Occipital lobe (tissue), 1 donor: ENCODE measurements at regions not wholly inside any gene's neighbourhood (a gene's known extent, or its start where the extent isn't known, plus 50 kb on each side); places are given as distances from the start of the nearest gene placed in this dataset.
"Not testable (repeated sequence)": the region's sequence is repeated elsewhere in the genome, so short reads cannot be mapped to it uniquely, and the experiment has no call there.

ENCODE experiments used
- DNase-seq: peaks from one replicate; lab custom pipeline; 2025; lab: John Stamatoyannopoulos, UW

DNA sequence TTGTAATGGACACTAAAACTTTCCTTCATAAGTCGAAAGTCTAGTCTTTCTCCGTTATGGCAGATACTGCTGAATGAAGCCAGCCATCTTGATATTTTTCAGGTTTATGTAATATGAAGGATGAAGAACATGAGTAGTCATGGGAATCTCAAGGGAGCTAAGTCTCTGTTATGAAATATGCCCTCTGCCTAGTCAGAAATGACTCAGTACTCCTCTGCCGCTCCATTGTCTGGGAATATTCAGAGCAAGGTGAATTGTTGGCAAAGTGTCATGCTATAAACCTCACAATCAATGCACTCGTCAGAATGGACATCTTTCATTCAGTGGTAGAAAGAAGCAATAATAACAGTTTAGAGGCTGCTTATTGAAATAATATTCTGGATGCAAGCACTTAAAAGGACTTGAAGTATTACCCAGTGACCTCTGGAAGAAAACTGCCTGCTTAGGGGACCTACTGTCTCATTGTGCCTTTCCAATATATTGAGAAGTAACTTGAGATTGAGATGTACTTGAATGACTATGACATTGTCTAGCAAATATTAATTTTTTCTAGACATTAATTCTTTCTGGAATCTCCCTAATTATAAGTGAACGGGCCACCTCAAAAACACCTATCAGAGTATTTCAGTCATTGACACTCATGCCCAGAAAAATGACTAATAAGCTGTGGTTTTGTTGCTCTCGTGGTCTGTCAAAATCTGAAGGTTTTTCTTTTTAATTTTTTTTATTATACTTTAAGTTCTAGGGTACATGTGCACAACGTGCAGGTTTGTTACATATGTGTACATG, 1011.5 kb upstream of the ACO1 start:
- no peak for DNase-seq

DNA sequence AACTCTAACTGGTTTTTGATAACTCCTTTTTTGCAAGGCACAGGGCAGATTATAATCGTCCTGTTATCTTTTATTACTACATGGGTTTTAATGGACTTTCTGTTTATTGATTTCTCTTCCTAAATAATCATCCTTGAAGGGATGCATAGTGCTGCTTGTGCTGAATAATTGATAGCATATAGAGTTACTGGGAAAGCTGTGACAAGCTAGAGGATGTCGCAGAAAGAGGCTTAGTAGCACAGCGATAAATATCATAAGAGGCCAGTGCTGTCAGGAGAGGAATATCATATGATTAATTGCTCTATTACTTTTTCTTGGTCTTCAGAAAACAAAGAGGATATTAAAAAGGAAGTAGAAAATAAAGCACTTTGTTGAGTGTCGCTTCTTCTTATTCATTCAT, 1007.1 kb upstream of the ACO1 start:
- no peak for DNase-seq

DNA sequence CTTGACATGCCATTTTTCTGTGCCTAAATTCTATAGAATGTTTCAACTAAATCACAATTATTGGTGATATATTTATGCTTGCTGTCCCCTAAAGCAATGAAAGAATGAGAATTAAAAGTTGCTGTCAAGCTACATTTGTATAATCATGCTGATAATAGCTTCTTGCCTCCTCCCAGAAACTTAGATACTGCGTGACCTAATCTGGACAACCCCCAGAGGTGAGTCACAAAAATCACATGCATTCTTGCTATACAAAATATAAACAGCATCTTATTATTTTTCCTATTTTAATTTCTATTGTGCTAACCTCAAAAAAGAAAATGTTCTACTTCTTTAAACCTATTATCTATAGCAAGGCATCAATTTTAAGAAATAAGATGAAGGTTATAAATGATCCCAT, 995.8 kb upstream of the ACO1 start:
- no peak for DNase-seq

DNA sequence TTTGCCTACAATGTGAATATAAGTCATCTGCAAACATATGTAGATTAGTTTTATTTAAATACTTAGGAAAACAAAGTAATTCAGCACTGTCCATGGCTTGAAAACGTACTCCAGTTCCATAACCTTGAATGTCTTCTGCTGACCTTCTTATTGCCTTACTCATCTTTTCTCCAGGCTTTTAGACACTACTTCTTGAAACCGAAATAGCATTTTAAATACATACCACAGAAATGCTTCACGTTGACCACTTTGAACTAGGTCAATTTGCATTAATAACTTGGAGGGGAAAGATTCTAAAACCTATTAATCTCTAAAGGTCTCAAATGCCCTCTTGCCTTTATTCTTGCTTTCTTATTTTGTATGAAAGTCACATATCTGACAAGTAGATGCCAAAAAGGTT, 995.4 kb upstream of the ACO1 start:
- no peak for DNase-seq

DNA sequence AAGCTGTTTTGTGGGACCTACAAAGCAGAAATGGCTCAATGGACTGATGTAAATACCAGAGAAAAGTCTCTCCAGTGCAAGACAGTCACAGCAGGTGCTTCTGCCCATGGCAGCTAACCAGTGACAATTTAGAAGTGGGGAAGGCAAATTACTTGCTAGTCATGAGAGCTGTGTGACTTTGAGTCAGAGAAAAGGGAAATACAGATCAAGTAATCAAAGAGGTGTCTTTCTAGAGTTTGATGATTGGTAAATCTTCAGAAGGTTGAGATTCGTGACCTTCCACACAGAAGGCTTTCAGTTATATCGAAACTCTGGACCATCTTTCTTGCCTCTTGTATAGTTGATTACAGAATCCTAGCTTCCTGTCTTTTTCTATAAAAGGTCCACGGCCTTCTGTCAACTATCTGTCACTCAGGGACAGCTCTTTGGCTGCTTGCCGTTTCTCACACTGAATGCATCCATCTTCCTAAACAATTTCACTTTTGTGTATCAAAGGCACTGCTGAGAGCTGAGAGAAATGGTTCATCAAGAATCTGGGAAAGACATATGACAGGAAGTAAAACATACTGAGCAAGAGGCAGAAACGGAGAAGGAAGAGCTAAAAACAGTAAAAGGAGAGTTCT, 993.9 kb upstream of the ACO1 start:
- no peak for DNase-seq

DNA sequence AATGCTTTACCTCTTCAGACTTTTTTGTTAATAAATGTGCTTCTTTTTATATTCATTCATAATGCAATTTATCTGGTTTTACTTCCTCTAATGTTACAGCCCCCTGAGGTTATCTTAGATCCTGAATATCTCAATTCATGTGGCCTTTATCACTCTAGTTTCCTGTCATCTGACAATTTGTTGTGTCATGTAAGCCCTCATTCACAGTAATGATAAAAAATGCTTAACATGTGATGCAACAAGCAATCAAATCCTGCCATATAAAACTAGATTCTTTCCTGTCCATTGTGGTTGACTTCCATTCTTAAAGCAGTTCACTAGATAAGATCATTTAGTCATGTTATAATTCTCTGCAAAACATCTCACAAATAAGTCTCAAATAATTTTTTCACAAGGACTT, 991.2 kb upstream of the ACO1 start:
- no peak for DNase-seq

DNA sequence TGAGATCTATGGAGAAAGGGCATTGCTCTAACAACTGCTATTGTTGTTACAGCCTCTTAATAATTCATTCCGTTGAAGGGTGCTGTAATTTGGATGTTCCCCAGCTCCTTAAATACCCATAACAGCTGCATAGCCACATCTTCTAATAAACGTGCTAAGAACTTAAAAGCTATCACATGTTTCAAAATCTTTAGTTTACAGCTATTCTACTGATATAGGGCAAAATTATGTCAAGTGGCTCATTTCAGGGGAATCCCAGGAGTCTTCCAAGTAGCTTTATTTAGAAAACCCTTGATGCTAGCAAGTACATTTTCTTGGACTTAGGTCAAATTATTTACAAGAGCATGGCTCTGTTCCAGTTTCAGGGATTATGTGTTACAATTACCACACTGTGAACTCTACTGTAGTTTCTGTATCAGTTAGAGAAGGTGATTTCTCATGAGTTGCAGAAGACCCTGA, 990.4 kb upstream of the ACO1 start:
- DNase-seq = no peak

DNA sequence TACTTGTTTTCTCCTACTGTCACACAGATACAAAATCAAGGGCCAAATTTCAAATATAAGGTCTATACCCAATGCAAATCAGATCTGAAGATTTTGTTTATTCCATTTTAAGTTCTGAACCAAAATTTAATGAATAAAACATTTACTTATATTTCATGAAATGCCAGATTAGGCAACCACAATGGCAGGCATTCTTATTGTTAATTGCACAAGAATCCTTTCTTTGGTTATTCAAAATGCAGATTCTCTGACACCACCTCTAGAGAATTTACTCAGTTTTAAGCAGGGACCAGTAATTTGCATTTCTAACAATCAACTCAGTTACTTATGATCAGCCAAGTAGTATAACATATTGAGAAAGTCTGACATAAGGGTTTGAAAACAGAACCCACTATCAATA, 972.4 kb upstream of the ACO1 start:
- no peak for DNase-seq

DNA sequence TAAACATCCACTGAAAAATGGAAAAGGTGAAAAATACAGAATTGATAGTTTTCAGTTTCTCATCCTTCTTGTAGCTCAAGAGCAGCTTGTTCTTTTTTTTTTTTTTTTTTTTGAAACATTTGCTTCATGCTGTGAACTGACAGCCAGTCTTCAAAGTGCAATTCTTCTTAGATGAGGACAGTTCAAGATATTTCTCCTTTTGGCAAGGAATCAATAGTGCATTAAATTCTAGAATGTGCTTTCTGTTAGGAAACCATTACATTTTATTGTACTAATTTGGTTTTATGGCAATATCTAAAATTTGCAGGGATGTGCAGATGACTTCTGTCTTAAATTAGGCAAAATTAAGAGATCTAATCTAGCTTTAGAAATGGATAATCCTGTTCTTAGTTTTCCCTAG, 969.3 kb upstream of the ACO1 start:
- no peak for DNase-seq

DNA sequence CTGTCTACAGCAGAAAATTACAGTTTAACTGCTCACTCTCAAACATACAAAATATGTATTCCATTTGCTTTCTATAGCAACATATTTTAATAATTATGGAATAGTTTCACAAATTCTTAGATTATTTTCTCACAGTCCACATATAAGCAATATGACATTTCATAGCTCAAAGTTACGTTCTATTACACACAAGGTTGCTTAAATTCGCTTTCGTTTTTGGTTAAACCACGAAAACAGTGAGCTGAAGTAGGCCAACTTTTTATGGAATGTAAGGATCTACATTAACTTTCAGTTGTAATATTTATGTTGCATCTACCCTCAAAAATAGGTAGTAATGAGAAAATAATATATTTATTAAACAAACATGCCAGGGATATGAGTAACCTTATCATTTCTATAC, 966.0 kb upstream of the ACO1 start:
- DNase-seq = no peak

DNA sequence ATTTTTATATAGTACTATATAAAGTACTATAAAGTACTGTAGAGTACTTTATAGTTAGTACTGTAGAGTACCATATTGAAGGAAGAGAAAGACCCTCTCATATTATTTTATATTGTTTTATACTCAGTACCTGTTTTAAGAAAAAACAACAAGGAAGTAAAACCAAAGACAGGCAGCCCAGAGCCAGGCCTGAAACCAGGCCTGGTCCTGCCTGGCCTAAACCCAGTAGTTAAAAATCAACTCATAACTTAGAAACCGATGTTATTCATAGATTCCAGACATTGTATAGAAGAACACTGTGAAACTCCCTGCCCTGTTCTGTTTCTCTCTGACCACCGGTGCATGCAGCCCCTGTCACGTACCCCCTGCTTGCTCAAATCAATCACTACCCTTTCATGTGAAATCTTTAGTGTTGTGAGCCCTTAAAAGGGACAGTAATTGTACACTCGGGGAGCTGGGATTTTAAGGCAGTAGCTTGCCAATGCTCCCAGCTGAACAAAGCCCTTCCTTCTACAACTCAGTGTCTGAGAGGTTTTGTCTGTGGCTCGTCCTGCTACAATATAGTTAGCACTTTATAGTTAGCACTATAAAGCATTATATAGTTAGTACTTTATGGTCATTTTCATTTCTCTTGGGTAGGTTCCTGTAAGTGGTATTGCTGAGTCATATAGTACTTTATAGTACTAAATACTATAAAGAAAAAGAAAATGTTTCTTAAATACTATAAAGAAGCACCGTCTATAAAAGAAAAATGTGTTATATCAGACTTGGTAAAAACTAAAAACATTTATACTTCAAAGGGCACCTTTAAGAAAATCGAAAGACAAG, 940.6 kb upstream of the ACO1 start:
- not testable (repeated sequence) for DNase-seq

DNA sequence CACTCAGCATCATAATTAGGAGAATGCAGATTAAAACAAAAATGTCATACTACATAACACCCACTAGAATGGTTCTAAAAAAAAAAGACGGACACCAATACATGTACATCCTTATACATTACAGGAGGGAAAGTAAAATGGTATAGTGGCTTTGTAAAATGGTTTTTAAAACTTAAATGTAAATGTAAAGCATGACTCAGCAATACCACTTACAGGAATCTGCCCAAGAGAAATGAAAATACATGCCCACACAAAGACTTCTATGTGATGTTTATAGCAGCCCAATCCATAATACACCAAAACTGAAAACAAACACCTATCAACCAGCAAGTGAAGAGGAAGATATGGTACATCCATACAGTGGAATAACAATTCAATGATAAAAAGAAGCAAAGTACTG, 939.1 kb upstream of the ACO1 start:
- DNase-seq = no peak

DNA sequence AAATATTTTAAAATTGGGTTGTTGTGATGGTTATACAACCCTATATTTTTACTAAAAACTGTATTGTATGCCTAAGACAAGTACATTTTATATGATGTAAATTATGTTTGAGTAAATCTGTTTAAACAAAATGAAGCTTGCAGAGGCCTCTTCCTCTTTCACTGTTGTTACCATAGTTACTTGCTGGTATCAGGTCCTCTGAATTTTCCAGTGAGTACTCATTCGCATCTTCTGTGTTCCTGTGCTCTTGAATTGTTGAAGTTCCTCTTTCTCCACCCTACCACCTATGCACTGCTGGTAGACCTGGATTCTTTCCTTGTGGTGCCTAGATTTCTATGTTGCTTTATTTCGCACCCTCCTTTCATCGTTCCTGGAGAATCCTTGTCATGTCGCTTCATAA, 938.5 kb upstream of the ACO1 start:
- no peak for DNase-seq

DNA sequence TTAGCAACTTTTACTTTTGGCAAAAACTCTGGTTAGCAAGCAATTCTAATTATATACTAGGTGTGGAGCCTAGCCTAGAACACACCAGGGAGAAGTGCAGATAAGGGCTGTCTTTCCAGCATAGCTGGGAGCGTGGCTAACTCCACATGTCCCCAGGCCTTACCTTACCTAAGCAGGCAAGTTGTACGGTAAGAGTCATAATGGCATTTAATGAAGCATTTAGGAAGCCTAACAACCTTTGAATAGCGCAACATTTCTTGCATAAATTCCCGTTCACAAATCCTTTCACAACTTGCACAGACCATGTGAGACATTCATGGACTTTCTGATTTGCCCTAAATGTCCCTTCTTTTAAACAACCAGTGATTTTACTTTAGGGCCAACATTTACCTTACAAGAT, 917.4 kb upstream of the ACO1 start:
- no peak for DNase-seq

DNA sequence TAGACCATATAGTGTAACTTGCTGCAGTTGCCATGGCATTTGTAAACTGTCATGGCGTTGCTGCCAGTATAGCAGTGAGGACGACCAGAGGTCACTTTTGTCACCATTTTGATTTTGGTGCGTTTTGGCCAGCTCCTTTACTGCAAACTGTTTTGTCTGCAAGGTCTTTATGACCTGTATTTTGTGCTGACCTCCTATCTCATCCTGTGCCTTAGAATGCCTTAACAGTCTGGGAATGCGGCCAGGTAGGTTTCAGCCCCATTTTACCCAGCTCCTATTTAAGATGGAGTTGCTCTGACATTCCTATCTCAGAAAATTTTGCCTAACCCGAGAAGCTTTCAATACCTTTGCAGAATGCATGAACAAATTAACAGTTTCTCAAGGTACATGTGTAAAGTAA, 914.4 kb upstream of the ACO1 start:
- DNase-seq = no peak

DNA sequence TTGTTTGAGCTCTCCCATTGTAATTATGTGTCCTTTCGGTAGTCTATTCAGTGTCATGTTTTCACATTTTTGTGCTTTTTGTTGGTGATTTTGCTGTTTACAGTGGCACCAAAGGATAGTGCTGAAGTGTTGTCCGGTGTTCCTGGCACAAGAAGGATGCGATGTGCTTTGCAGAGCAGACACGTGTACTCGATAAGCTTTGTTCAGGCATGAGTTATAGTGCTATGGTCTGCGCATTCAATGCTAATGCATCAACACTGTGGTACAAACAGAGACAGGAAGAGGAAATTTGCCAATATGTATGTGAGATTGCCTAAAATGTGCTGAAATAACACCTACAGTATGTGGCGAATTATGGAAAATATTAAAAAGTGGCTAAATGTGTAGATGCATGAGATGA, 913.4 kb upstream of the ACO1 start:
- DNase-seq = no peak

DNA sequence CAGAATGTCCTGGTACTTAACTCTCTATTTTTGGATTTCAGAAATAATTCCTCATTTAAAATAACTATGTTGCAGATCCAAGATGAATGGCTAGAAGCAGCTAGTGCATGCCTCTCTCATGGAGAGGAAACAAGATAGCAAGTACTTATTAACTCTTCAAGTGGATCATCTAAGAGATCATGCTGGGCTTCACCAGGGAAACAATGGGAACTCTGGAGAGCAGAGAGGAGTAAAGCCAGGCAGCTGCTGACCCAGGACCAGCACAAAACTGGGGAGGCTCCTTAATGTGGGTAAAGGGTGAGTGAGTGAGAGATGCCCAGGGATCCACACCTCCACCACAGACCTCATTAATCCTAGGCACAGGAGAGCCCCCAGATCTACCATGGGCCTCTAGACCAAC, 897.8 kb upstream of the ACO1 start:
- DNase-seq = no peak

DNA sequence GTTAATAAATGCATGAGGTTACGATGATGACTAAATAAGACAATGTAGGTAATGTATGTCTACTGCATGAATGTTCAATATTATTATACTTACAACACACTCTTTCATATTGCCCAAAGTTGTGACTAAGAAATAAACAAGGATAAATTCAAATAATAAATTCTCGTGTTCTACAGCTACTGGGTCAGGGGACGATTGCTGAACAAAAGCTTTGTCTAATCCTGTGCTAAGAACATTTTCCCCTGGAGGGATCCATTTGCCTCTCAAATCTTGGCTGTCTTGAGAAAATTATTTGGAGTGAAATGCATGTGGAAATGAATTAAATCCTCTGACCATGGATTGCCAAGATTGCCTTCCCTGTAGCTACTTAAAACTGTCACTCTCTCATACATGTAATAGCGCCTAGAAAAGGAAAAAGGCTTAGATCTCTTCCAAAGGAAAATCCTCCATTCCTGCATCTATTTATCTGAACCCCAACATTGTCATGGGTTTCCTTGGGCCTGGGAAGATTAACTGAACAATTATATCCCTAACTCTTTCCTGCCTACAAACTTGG, 893.8 kb upstream of the ACO1 start:
- no peak for DNase-seq

DNA sequence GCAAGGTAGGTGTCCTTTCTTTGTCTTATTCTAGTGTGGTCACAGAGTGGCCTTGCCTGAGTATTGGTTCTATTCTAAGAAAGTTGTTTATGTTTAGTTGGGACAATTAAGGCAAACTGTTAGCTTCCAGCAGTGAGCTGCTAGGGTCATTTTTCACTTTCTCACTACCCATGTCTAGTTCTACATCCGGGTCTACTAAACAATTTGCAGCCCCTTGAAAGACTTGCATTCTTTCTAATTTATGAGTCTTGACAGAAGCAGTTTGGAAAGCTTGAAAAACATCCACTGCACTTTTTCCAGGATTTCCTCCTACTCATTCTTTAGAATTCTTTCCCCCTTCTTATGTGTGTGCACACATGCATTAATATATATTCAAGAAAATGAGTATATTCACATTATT, 892.2 kb upstream of the ACO1 start:
- no peak for DNase-seq

DNA sequence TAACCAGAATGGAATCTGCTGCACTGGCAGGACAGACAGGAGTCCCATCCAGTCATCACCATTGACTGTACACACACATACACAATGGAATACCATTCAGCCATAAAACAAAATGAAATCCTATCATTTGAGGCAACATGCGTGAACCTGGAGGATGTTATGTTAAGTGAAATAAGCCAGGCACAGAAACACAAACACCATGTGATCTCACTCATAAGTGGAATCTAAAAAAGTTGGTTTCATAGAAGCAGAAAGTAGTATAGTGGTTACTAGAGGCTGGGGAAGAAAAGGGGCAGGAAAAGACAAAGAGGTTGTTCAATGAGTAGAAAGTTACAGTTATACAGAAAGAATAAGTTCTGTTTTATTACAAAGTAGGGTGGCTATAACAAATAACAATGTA, 884.0 kb upstream of the ACO1 start:
- DNase-seq = no peak

DNA sequence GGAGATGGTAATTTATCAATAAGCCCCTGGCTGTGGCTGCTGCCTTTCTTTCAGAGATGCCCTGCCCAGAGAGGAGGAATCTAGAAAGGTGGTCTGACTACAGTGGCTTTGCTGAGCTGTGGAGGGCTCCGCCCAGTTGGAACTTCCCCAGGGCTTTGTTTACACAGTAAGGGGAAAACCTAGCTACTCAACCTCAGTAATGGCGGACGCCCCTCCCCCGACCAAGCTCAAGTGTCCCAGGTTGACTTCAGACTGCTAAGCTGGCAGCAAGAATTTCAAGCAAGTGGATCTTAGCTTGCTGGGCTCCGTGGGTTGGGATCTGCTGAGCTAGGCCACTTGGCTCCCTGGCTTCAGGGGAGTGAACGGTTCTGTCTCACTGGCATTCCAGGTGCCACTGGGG, 865.4 kb upstream of the ACO1 start:
- DNase-seq = no peak

DNA sequence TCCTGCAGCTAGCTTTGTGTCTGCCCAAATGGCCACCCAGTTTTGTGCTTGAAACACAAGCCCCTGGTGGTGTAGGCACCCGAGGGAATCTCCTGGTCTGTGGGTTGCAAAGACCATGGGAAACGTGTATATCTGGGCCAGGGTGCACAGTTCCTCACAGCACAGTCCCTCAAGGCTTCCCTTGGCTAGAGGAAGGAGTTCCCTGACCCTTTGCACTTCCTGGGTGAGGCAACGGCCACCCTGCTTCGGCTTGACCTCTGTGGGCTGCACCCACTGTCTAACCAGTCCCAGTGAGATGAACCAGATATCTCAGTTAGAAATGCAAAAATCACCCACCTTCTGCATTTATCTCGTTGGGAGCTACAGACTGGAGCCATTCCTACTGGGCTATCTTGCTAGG, 865.0 kb upstream of the ACO1 start:
- no peak for DNase-seq
